ENCODE measurements at regions not wholly inside any gene's neighbourhood (a gene's known extent, or its start where the extent isn't known, plus 50 kb on each side); places are given as distances from the start of the nearest gene placed in this dataset.

DNA sequence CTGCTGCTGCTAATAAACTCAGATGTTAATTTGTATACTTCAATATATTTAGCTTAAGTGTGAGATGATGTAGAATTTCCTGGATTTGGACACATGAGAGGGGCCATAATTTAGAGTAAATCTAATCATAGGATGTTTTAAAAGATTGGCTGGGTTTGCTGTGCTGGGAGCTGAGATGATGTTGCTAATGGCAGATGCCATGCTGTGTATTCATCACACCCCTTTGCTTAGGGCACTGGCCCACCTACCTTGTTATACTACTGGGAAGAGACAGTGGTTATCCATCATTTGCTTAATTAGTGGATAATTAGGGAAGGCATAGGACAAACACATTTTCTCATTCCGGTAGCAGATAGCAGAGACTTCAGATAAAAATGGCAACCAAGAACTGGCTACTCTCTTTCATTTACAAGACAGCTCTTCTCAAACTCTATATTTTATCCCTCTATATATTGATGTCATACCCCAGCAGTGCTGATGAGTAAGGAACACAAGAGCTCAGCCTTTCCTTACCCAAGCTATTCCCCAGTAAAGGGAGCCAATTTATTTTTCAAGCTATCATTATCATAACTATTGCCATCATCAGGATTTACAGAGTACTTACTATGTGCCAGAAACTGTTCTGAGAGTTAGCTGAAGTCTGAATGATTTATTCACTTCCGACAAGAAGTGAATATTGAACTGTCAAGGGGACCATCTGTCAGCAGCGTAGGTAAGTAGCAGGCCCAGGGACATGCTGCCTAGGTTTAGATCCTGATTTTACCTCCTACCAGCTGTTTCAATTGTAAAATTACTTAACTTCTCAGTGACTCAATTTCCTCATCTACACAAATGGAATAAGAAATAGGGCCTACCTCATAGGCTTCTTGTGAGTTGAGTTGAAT lies 204.6 kb upstream of the FLRT2 start:
- TF ChIP-seq, protein P1, sequence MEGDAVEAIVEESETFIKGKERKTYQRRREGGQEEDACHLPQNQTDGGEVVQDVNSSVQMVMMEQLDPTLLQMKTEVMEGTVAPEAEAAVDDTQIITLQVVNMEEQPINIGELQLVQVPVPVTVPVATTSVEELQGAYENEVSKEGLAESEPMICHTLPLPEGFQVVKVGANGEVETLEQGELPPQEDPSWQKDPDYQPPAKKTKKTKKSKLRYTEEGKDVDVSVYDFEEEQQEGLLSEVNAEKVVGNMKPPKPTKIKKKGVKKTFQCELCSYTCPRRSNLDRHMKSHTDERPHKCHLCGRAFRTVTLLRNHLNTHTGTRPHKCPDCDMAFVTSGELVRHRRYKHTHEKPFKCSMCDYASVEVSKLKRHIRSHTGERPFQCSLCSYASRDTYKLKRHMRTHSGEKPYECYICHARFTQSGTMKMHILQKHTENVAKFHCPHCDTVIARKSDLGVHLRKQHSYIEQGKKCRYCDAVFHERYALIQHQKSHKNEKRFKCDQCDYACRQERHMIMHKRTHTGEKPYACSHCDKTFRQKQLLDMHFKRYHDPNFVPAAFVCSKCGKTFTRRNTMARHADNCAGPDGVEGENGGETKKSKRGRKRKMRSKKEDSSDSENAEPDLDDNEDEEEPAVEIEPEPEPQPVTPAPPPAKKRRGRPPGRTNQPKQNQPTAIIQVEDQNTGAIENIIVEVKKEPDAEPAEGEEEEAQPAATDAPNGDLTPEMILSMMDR (IDR thresholded peaks at IDR 0.05): no peak
- TF ChIP-seq CREM (CRISPR knock-in tag; IDR thresholded peaks at IDR 0.05): no peak
- no peak for TF ChIP-seq NFYB (CRISPR knock-in tag; conservative IDR thresholded peaks at IDR 0.05; ENCODE audit: low read depth)
- no peak for TF ChIP-seq NR2C2 (CRISPR knock-in tag; IDR thresholded peaks at IDR 0.05)
- no peak for TF ChIP-seq HMGA2 (CRISPR knock-in tag; IDR thresholded peaks at IDR 0.05)
- TF ChIP-seq, protein P2, sequence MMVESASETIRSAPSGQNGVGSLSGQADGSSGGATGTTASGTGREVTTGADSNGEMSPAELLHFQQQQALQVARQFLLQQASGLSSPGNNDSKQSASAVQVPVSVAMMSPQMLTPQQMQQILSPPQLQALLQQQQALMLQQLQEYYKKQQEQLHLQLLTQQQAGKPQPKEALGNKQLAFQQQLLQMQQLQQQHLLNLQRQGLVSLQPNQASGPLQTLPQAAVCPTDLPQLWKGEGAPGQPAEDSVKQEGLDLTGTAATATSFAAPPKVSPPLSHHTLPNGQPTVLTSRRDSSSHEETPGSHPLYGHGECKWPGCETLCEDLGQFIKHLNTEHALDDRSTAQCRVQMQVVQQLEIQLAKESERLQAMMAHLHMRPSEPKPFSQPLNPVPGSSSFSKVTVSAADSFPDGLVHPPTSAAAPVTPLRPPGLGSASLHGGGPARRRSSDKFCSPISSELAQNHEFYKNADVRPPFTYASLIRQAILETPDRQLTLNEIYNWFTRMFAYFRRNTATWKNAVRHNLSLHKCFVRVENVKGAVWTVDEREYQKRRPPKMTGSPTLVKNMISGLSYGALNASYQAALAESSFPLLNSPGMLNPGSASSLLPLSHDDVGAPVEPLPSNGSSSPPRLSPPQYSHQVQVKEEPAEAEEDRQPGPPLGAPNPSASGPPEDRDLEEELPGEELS (CRISPR knock-in tag; IDR thresholded peaks at IDR 0.05): no peak
- no peak for TF ChIP-seq CREB1 (CRISPR knock-in tag; IDR thresholded peaks at IDR 0.05)
- TF ChIP-seq, protein P3, sequence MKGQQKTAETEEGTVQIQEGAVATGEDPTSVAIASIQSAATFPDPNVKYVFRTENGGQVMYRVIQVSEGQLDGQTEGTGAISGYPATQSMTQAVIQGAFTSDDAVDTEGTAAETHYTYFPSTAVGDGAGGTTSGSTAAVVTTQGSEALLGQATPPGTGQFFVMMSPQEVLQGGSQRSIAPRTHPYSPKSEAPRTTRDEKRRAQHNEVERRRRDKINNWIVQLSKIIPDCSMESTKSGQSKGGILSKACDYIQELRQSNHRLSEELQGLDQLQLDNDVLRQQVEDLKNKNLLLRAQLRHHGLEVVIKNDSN (CRISPR knock-in tag; IDR thresholded peaks at IDR 0.05): no peak
- TF ChIP-seq, protein P4, sequence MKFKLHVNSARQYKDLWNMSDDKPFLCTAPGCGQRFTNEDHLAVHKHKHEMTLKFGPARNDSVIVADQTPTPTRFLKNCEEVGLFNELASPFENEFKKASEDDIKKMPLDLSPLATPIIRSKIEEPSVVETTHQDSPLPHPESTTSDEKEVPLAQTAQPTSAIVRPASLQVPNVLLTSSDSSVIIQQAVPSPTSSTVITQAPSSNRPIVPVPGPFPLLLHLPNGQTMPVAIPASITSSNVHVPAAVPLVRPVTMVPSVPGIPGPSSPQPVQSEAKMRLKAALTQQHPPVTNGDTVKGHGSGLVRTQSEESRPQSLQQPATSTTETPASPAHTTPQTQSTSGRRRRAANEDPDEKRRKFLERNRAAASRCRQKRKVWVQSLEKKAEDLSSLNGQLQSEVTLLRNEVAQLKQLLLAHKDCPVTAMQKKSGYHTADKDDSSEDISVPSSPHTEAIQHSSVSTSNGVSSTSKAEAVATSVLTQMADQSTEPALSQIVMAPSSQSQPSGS (CRISPR knock-in tag; IDR thresholded peaks at IDR 0.05; ENCODE audit: borderline replicate concordance, low read depth): no peak
- TF ChIP-seq SP1 (CRISPR knock-in tag; conservative IDR thresholded peaks at IDR 0.05): no peak
- TF ChIP-seq, protein P5, sequence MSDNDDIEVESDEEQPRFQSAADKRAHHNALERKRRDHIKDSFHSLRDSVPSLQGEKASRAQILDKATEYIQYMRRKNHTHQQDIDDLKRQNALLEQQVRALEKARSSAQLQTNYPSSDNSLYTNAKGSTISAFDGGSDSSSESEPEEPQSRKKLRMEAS (CRISPR knock-in tag; IDR thresholded peaks at IDR 0.05): no peak
- TF ChIP-seq ZNF121 (CRISPR knock-in tag; IDR thresholded peaks at IDR 0.05): no peak
- TF ChIP-seq, protein P6, sequence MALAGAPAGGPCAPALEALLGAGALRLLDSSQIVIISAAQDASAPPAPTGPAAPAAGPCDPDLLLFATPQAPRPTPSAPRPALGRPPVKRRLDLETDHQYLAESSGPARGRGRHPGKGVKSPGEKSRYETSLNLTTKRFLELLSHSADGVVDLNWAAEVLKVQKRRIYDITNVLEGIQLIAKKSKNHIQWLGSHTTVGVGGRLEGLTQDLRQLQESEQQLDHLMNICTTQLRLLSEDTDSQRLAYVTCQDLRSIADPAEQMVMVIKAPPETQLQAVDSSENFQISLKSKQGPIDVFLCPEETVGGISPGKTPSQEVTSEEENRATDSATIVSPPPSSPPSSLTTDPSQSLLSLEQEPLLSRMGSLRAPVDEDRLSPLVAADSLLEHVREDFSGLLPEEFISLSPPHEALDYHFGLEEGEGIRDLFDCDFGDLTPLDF (CRISPR knock-in tag; IDR thresholded peaks at IDR 0.05): no peak

Data from WTC11 (cell line).